Mesendoderm (in vitro differentiated cells): ENCODE measurements at regions not wholly inside any gene's neighbourhood (a gene's known extent, or its start where the extent isn't known, plus 50 kb on each side); places are given as distances from the start of the nearest gene placed in this dataset.

Source experiments
- DNase-seq: peaks from one replicate; pipeline ENCODE4 v3.0.0; 2013
- H2AK5ac ChIP-seq: 2 replicates; pipeline ENCODE4 v1.6.1; 2013; ENCODE audit warnings: low read length, inconsistent platforms
- H2BK120ac ChIP-seq: 2 replicates; pipeline ENCODE4 v1.6.1; 2013; ENCODE audit warnings: low read depth, mild to moderate bottlenecking, low read length, moderate library complexity, mixed read lengths
- H2BK15ac ChIP-seq: replicated peaks from 2 replicates; pipeline ENCODE4 v1.6.1; 2013; ENCODE audit warnings: low read depth, mild to moderate bottlenecking, moderate library complexity
- H2BK5ac ChIP-seq: 2 replicates; pipeline ENCODE4 v1.6.1; 2013; ENCODE audit warnings: low read length, inconsistent platforms
- H3K18ac ChIP-seq: 2 replicates; pipeline ENCODE4 v1.6.1; 2013; ENCODE audit warnings: mild to moderate bottlenecking, low read length, mixed read lengths
- H3K23ac ChIP-seq: one replicate; pipeline ENCODE4 v1.6.1; 2013; ENCODE audit warnings: low read length
- H3K27ac ChIP-seq: 2 replicates; pipeline ENCODE4 v1.5.1; 2013; ENCODE audit warnings: low read depth, mild to moderate bottlenecking, inconsistent platforms, low read length, moderate library complexity
- H3K27me3 ChIP-seq: 2 replicates; pipeline ENCODE4 v1.6.1; 2013; ENCODE audit warnings: low read length, control low read depth, mild to moderate bottlenecking, inconsistent platforms; ENCODE audit not compliant: insufficient read depth, poor library complexity
- H3K36me3 ChIP-seq: 2 replicates; pipeline ENCODE4 v1.6.1; 2013; ENCODE audit warnings: low read length, inconsistent platforms; ENCODE audit not compliant: control insufficient read depth, insufficient read depth
- H3K4ac ChIP-seq: one replicate; pipeline ENCODE4 v1.6.1; 2013; ENCODE audit warnings: low read depth, mild to moderate bottlenecking, low read length, moderate library complexity
- H3K4me1 ChIP-seq: 2 replicates; pipeline ENCODE4 v1.6.1; 2013; ENCODE audit warnings: low read depth, low read length, inconsistent platforms; ENCODE audit not compliant: control insufficient read depth
- H3K4me2 ChIP-seq: 2 replicates; pipeline ENCODE4 v1.6.1; 2013; ENCODE audit warnings: low read length
- H3K4me3 ChIP-seq: 2 replicates; pipeline ENCODE4 v1.5.1; 2013; ENCODE audit warnings: mild to moderate bottlenecking, low read length
- H3K56ac ChIP-seq: one replicate; pipeline ENCODE4 v1.6.1; 2013; ENCODE audit warnings: low read length
- H3K79me1 ChIP-seq: 2 replicates; pipeline ENCODE4 v1.6.1; 2013; ENCODE audit warnings: low read length, inconsistent platforms
- H3K79me2 ChIP-seq: 2 replicates; pipeline ENCODE4 v1.6.1; 2013; ENCODE audit warnings: mild to moderate bottlenecking, low read length; ENCODE audit not compliant: control insufficient read depth, insufficient read depth
- H3K9ac ChIP-seq: 2 replicates; pipeline ENCODE4 v1.6.1; 2013; ENCODE audit warnings: low read length, inconsistent platforms
- H4K5ac ChIP-seq: one replicate; pipeline ENCODE4 v1.6.1; 2013; ENCODE audit warnings: low read length
- H4K8ac ChIP-seq: one replicate; pipeline ENCODE4 v1.6.1; 2013; ENCODE audit warnings: low read depth, mild to moderate bottlenecking, control low read depth, low read length, moderate library complexity
- WGBS: extraction: QIAGEN DNeasy Blood & Tissue Kit; methylation state at CpG from one replicate; pipeline ENCODE4 v1.1.7; 2013; ENCODE audit warnings: low lambda C conversion rate, missing lambda C conversion rate; ENCODE audit not compliant: insufficient coverage; ENCODE audit errors: extremely low coverage; 5-methylcytosine and 5-hydroxymethylcytosine counted together

GRCh38 chr9:111136180-111136579, 97.9 kb upstream of the LPAR1 start:
- Histone ChIP-seq H3K79me1 (no peaks in the 10 kb centered on the region), H2AK5ac (no peak overlapping the region), H3K4me2 (no peak overlapping the region), H3K9ac (no peak overlapping the region), H3K36me3 (no peaks in the 10 kb centered on the region), H3K4me1 (no peaks in the 10 kb centered on the region), H3K18ac (no peak overlapping the region), H3K27ac (no peak overlapping the region), H3K4ac (no peak overlapping the region), H4K8ac (no peak overlapping the region), H2BK120ac (no peak overlapping the region), H4K5ac (no peak overlapping the region), H3K79me2 (no peaks in the 10 kb centered on the region), H2BK5ac (no peak overlapping the region), H3K56ac (no peak overlapping the region), H3K27me3 (no peaks in the 10 kb centered on the region), H3K4me3 (no peak overlapping the region), H2BK15ac (no peak overlapping the region), H3K23ac (no peak overlapping the region)
- no peak for DNase-seq
- no CpG with 5 or more reads among the region's 2 CpGs for WGBS

- H2BK15ac ChIP-seq, result no peak overlapping the region
- H3K4me2 ChIP-seq, result no peak overlapping the region
- no peak overlapping the region for H3K23ac ChIP-seq
- no peak overlapping the region for H3K27ac ChIP-seq
- no CpG with 5 or more reads among the region's 1 CpG for WGBS
- H3K18ac ChIP-seq, result no peak overlapping the region
- no peak overlapping the region for H4K8ac ChIP-seq
- no peaks in the 10 kb centered on the region for H3K79me2 ChIP-seq
- H3K4ac ChIP-seq, result no peak overlapping the region
- no peak overlapping the region for H4K5ac ChIP-seq
- DNase-seq, result no peak
- no peak overlapping the region for H2BK5ac ChIP-seq
- H3K9ac ChIP-seq, result no peak overlapping the region
- H3K79me1 ChIP-seq, result no peaks in the 10 kb centered on the region
- no peak overlapping the region for H2BK120ac ChIP-seq
- no peaks in the 10 kb centered on the region for H3K27me3 ChIP-seq
- H3K4me1 ChIP-seq, result no peaks in the 10 kb centered on the region
- no peak overlapping the region for H2AK5ac ChIP-seq
- H3K56ac ChIP-seq, result no peak overlapping the region
- no peaks in the 10 kb centered on the region for H3K36me3 ChIP-seq
- H3K4me3 ChIP-seq, result no peak overlapping the region
Measured at GRCh38 chr9:111131211-111131610, 92.9 kb upstream of the LPAR1 start.

DNA sequence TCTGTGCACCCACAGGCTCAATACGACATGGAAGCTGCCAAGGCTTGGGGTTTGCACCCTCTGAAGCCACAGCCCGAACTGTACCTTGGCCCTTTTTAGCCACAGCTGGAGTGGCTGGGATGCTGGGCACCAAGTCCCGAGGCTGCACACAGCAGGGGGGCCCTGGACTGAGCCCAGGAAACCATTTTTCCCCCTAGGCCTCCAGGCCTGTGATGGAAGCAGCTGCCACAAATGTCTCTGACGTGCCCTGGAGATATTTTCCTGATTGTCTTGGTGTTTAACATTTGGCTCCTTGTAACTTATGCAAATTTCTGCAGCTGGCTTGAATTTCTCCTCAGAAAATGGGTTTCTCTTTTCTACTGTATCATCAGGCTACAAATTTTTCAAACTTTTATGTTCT, 82.3 kb upstream of the LPAR1 start:
- Histone ChIP-seq H3K27ac (no peak overlapping the region), H3K4me1 (no peaks in the 10 kb centered on the region), H3K23ac (no peak overlapping the region), H4K8ac (no peak overlapping the region), H3K56ac (no peak overlapping the region), H3K4ac (no peak overlapping the region), H3K18ac (no peak overlapping the region), H3K9ac (no peak overlapping the region), H3K79me2 (no peaks in the 10 kb centered on the region), H3K79me1 (no peaks in the 10 kb centered on the region), H3K27me3 (no peaks in the 10 kb centered on the region), H3K36me3 (no peaks in the 10 kb centered on the region), H2AK5ac (no peak overlapping the region), H2BK15ac (no peak overlapping the region), H2BK120ac (no peak overlapping the region), H4K5ac (no peak overlapping the region), H3K4me3 (no peak overlapping the region), H3K4me2 (no peak overlapping the region), H2BK5ac (no peak overlapping the region)
- WGBS, result no CpG with 5 or more reads among the region's 4 CpGs
- no peak for DNase-seq

- Histone ChIP-seq H3K79me2 (no peaks in the 10 kb centered on the region), H3K9ac (no peak overlapping the region), H3K23ac (no peak overlapping the region), H3K56ac (no peak overlapping the region), H2AK5ac (no peak overlapping the region), H4K8ac (no peak overlapping the region), H3K27me3 (no peaks in the 10 kb centered on the region), H4K5ac (no peak overlapping the region), H3K4me2 (no peak overlapping the region), H2BK5ac (no peak overlapping the region), H3K27ac (no peak overlapping the region), H3K79me1 (no peaks in the 10 kb centered on the region), H2BK15ac (no peak overlapping the region), H3K4me1 (peaks cover 2% of the 10 kb centered on the region), H3K4me3 (no peak overlapping the region), H3K36me3 (no peaks in the 10 kb centered on the region), H3K18ac (no peak overlapping the region), H2BK120ac (no peak overlapping the region), H3K4ac (no peak overlapping the region)
- DNase-seq, result no peak
Measured at GRCh38 chr9:111118256-111118948, 80.1 kb upstream of the LPAR1 start.

- no peak overlapping the region for H2BK15ac ChIP-seq
- H2BK5ac ChIP-seq, result no peak overlapping the region
- no peak overlapping the region for H3K18ac ChIP-seq
- H3K4me2 ChIP-seq, result no peak overlapping the region
- no peak overlapping the region for H3K4ac ChIP-seq
- H2AK5ac ChIP-seq, result no peak overlapping the region
- H3K79me1 ChIP-seq, result no peaks in the 10 kb centered on the region
- H4K8ac ChIP-seq, result no peak overlapping the region
- H3K36me3 ChIP-seq, result no peaks in the 10 kb centered on the region
- H4K5ac ChIP-seq, result no peak overlapping the region
- H3K4me3 ChIP-seq, result no peak overlapping the region
- no peak overlapping the region for H2BK120ac ChIP-seq
- no peaks in the 10 kb centered on the region for H3K27me3 ChIP-seq
- WGBS, result 100% methylated on average over 1 of the region's 1 CpG
- H3K23ac ChIP-seq, result no peak overlapping the region
- no peak for DNase-seq
- H3K4me1 ChIP-seq, result peaks cover 5% of the 10 kb centered on the region
- no peak overlapping the region for H3K27ac ChIP-seq
- no peak overlapping the region for H3K9ac ChIP-seq
- H3K79me2 ChIP-seq, result no peaks in the 10 kb centered on the region
- H3K56ac ChIP-seq, result no peak overlapping the region
Measured at GRCh38 chr9:111114486-111114885, 76.2 kb upstream of the LPAR1 start.

- Histone ChIP-seq H2AK5ac (no peak overlapping the region), H4K5ac (no peak overlapping the region), H3K36me3 (no peaks in the 10 kb centered on the region), H3K27me3 (no peaks in the 10 kb centered on the region), H3K18ac (no peak overlapping the region), H3K23ac (no peak overlapping the region), H4K8ac (no peak overlapping the region), H3K4me2 (no peak overlapping the region), H3K79me1 (no peaks in the 10 kb centered on the region), H3K56ac (no peak overlapping the region), H3K4me1 (peaks cover 5% of the 10 kb centered on the region), H3K4me3 (no peak overlapping the region), H3K79me2 (no peaks in the 10 kb centered on the region), H3K9ac (no peak overlapping the region), H2BK15ac (no peak overlapping the region), H3K27ac (no peak overlapping the region), H2BK5ac (no peak overlapping the region), H2BK120ac (no peak overlapping the region), H3K4ac (no peak overlapping the region)
- DNase-seq, result peak; percentile 95
- no CpG with 5 or more reads among the region's 2 CpGs for WGBS
Measured at GRCh38 chr9:111113712-111114111, 75.4 kb upstream of the LPAR1 start.
